ENCODE measurements at regions not wholly inside any gene's neighbourhood (a gene's known extent, or its start where the extent isn't known, plus 50 kb on each side); places are given as distances from the start of the nearest gene placed in this dataset.

- Histone ChIP-seq H3K27me3 (peaks cover 5% of the 10 kb centered on the region), H3K9me3 (no peaks in the 10 kb centered on the region), H3K4me1 (ENCODE audit: control insufficient read depth in 1 of 2, insufficient read depth in 1 of 2, low read depth in 1 of 2, low read length in 1 of 2) (no peaks in the 10 kb centered on the region), H3K4me3 (ENCODE audit: low read depth in 1 of 2, low read length in 1 of 2) (no peak overlapping the region), H3K36me3 (no peaks in the 10 kb centered on the region), H3K27ac (no peak overlapping the region)
- no peak for TF ChIP-seq CTCF (IDR thresholded peaks at IDR 0.05)
These were observed 83.2 kb upstream of the ADRA1B start for GRCh38 chr5:159833088-159833487.

GRCh38 chr5:159833846-159834245, 82.4 kb upstream of the ADRA1B start:
- Histone ChIP-seq H3K4me3 (ENCODE audit: low read depth in 1 of 2, low read length in 1 of 2) (no peak overlapping the region), H3K4me1 (ENCODE audit: control insufficient read depth in 1 of 2, insufficient read depth in 1 of 2, low read depth in 1 of 2, low read length in 1 of 2) (no peaks in the 10 kb centered on the region), H3K36me3 (no peaks in the 10 kb centered on the region), H3K27ac (no peak overlapping the region), H3K27me3 (peaks cover 5% of the 10 kb centered on the region), H3K9me3 (no peaks in the 10 kb centered on the region)
- no peak for TF ChIP-seq CTCF (IDR thresholded peaks at IDR 0.05)

GRCh38 chr5:159835548-159835947, 80.7 kb upstream of the ADRA1B start:
- Histone ChIP-seq H3K9me3 (no peaks in the 10 kb centered on the region), H3K36me3 (no peaks in the 10 kb centered on the region), H3K27me3 (peaks cover 11% of the 10 kb centered on the region), H3K27ac (no peak overlapping the region), H3K4me3 (ENCODE audit: low read depth in 1 of 2, low read length in 1 of 2) (no peak overlapping the region), H3K4me1 (ENCODE audit: control insufficient read depth in 1 of 2, insufficient read depth in 1 of 2, low read depth in 1 of 2, low read length in 1 of 2) (no peaks in the 10 kb centered on the region)
- TF ChIP-seq CTCF (IDR thresholded peaks at IDR 0.05): no peak

- H3K27me3 ChIP-seq: peaks cover 12% of the 10 kb centered on the region
- H3K4me3 ChIP-seq (ENCODE audit: low read depth in 1 of 2, low read length in 1 of 2): no peak overlapping the region
- H3K9me3 ChIP-seq: no peaks in the 10 kb centered on the region
- TF ChIP-seq CTCF (IDR thresholded peaks at IDR 0.05): no peak
- no peaks in the 10 kb centered on the region for H3K4me1 ChIP-seq (ENCODE audit: control insufficient read depth in 1 of 2, insufficient read depth in 1 of 2, low read depth in 1 of 2, low read length in 1 of 2)
- no peak overlapping the region for H3K27ac ChIP-seq
- no peaks in the 10 kb centered on the region for H3K36me3 ChIP-seq
These were observed 79.6 kb upstream of the ADRA1B start for GRCh38 chr5:159836691-159837090.

- TF ChIP-seq CTCF (IDR thresholded peaks at IDR 0.05): no peak
These were observed 78.4 kb upstream of the ADRA1B start for GRCh38 chr5:159837860-159838259.

More at GRCh38 chr5:159837860-159838259, 78.4 kb upstream of the ADRA1B start:
- Histone ChIP-seq H3K27ac (no peak overlapping the region), H3K4me3 (ENCODE audit: low read depth in 1 of 2, low read length in 1 of 2) (no peak overlapping the region), H3K9me3 (no peaks in the 10 kb centered on the region), H3K27me3 (peaks cover 16% of the 10 kb centered on the region), H3K4me1 (ENCODE audit: control insufficient read depth in 1 of 2, insufficient read depth in 1 of 2, low read depth in 1 of 2, low read length in 1 of 2) (no peaks in the 10 kb centered on the region), H3K36me3 (no peaks in the 10 kb centered on the region)
